CD4-positive, alpha-beta T cell treated with Interleukin-6 at 100 ng/mL for 8 hours (primary cell): ENCODE measurements at regions not wholly inside any gene's neighbourhood (a gene's known extent, or its start where the extent isn't known, plus 50 kb on each side); places are given as distances from the start of the nearest gene placed in this dataset.
"Not testable (repeated sequence)": the region's sequence is repeated elsewhere in the genome, so short reads cannot be mapped to it uniquely, and the experiment has no call there.

Source experiments
- DNase-seq: peaks from one replicate; pipeline ENCODE4 v3.0.0-alpha.2; 2020; ENCODE audit warnings: mixed read lengths, low spot score

DNA sequence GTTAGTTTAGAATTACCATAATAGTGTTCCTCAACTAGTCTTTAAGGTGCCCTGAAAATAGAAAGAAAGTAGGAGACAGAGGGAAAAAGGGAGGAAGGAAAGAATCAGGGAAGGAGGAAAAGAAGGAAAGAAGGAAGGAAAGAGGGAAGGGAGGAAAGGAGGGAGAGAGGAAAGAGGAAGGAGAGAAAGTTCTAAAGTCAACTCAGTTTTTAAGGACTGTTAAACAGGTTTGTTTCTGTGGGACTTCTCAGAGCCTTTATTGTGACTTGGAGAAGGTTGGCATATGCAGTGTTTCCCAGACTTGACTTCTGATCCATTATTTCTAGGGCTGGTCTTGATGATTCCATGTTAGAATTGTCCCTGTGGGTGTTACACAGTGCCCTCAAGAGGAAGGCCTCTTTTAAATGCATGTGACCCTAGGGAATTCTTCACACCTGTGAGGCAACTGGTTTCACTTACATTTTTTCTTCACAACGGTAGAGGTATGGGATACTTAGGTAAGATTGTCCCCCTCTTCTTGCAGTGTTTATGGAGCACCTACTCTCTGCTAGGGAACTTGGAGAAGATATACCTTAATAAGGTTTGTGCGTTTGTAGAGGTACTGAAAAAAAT, 132.7 kb upstream of the GMDS start:
- no peak for DNase-seq

DNA sequence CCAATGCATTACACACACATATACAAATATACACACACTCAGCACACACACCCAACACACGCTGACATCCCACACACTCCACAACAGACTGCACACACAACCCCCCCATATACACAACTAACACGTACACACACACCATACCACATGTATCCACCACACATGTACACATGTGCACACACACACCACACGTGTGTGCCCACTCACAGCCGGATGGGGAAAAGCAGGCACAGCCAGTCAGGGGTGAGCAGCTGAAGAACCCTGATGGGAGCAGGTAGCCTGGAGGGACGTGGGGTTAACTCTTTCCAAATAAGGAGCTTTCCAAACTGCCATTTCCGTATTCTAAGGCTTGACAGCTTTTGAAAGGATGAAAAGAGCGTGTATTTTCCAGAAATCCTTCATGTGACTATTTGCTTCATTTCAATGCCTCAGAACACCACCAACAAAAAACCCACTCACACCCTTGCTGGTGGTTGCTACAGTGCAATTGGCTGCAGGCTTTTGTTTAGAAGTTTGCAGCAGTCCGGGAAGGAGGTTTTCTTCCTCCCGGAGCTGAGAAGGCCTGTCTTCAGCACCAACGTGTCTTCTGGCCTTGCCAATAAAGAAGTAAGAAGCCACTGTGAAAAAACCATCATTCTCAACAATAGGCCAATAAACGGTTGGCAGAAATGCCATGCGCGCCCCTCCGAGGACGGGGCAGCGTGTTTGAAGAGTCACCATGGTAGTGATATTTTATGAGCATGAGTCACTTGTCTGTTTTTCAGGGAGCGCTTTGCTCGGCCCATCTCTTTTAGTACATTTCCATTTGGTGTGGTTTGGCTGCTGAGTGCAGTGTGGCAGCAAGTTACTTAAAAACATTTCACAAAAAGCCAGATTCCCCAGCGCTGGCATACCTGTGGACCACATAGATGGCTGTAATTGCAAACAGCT, 131.3 kb upstream of the GMDS start:
- DNase-seq: no peak

DNA sequence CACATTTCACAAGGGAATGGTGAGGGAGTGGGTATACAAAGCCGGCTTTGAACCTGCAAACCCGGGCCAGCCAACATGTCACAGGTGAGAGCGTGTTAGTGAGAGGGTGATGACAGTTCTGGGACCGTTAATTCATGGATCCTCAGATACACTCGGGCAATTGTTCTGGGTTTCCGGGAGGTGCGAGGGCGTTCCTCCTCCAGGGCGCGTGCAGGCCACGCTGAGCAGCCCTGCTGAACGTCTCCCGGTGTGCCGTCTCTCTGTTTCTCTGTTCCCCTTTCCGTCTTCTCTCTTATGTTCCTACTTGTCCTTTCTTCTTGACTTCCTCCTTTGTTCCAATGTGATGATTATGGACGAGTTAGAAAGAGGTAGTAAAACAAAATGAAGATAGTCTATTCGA, 130.0 kb upstream of the GMDS start:
- DNase-seq: no peak

DNA sequence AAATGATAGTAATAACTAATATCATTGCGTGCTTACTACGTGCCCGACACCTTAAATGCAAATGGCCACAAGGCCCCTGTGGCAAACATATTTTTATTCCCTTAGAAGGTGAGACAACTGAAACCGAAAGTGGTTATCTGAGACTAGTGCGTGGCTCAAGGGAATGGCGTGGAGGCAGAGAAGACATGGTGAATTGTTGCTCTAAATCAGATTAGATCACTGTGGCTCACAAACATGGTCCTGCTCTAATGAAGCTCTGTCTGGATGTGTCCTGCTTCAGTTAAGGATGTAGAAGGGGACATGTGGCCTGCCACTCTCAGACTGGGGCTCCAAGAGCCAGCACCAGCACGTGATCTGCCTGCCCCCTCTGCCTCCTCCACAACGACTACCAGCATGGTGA, 124.2 kb upstream of the GMDS start:
- DNase-seq: no peak

DNA sequence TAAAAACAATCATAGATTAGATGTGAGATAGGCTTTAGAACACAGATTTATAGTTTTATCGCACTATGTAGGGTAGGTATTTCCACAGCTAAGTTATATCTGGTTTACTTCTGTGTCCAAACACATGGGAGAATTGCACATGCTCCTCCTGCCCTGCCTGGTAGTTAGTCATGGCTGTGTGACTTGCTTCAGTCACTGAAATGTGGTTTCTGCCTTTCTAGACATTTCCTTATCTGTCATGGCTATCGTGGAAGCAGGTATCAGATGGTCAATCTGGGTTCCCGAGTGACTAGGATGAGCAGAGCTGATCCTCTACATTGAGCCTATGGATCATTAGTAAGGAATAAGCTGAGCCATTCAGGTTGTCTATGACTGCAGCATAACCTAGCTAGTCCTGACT, 117.8 kb upstream of the GMDS start:
- no peak for DNase-seq

DNA sequence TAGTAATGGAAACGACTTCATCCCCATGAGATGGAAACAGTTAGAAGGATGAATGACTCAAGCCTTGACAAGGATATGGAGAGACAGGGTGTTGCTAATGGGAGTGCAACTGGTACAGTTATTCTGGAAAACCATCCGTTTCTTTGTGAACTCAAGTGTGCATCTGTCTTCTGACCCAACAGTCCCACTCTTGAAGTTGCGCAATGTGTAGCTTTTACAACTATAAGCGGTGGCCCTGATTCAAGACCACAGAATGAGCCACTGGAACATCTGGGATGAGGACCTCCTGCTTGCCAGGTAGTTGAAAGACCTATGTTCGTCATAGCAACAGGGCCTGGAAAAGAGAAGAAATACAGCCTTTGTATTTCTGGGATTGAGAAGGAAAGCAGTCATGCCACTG, 115.8 kb upstream of the GMDS start:
- no peak for DNase-seq

DNA sequence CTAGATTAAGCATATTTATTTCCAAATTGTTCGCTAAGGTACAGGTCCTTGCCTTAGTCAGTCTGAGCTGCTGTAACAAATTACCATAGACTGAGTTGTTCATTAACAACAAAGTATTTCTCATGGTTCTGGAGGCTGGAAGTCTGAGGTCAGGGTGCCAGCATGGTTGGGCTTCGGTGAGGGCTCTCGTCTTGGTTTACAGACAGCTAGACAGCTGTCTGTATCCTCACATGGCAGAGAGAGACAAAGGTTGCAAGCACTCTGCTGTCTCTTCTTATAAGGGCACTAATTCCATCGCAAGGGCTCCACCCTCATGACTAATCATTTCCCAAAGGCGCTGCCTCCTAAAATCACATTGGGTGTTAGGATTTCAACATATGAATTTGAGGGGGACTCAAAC, 115.3 kb upstream of the GMDS start:
- DNase-seq: no peak

DNA sequence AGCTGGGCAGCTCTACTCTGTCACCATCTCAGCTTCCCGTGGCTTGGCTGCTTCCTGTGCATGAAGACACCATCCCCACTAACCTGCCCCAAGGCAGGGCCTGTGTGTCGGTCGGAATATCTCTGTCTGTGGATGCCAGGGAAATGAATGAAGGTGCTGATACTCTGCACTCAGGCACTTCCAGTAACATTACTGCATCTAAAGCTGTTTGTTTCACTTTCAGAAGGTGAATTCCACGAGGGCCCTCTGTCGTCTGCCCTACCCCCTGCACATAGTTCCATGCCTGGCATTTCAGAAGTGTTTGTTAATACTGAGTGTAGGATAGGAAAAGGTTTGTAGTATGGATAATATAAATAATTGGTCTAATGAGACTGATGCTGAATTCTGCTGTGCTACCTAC, 114.7 kb upstream of the GMDS start:
- no peak for DNase-seq

DNA sequence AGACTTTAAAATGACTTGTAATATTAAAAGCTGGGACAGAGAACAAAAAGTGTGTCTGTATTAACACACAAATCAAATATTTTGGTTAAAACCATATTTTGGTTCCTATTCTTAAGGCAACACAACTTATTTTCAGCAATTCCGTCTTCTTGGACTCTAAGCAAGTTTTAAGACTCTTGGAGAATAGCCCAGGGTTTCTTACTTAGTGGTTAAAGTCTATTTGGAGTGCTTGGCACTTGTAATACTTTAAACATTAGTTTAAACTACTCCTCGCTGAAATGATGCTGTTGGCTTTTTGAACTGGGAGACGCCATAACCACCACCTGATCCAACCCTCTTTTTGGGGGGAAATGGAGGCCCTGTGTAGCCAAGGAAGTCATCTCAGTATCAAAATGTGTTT, 109.7 kb upstream of the GMDS start:
- no peak for DNase-seq

DNA sequence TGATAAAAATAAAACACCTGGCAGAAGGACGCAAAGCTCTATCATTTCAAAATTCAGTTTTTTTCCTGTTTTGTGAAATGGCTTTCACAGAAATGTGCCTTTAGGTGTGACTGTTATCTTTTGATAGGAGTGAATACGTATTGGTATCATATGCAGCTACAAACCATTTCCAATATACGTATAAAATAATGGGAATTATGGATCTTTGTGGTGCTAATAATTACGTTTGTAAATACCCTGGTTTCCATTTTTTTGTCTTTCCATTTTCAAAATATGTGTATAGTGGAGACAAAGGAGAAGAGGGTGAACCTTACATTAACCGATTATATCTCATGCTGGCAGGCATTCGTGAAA, 108.7 kb upstream of the GMDS start:
- no peak for DNase-seq

DNA sequence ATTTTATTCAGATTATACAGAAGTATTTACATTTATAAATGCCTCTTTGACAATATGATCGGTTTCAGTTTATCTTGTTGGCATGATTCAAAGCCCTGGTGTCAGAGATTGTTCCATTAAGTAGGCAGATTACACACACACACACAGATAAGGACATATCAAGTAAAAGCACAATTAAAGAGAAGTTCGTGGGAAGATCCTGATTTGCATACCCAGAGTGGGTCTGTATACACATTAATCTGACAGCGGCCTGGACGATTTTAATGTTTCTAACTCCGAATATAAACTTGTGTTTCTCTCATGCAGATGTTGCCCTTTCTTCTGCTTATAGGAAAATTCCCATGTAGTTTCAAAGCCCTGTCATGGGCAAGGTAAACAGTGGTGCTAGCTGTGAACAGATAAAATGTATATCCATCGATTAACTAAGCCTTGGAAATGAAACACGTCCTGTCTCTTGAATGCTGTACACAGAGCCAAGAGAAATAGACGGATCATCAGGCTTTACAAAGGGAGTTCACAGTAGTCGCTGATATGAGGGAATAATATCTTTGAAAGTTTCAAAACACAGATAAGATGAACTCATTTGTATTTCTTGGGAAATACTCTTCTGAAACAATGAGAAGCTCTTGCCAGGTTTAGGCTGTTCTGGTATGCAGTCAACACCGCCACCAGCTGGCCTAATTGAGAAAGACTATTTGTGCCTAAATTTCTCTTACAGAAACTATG, 108.2 kb upstream of the GMDS start:
- DNase-seq: peak; percentile 6

DNA sequence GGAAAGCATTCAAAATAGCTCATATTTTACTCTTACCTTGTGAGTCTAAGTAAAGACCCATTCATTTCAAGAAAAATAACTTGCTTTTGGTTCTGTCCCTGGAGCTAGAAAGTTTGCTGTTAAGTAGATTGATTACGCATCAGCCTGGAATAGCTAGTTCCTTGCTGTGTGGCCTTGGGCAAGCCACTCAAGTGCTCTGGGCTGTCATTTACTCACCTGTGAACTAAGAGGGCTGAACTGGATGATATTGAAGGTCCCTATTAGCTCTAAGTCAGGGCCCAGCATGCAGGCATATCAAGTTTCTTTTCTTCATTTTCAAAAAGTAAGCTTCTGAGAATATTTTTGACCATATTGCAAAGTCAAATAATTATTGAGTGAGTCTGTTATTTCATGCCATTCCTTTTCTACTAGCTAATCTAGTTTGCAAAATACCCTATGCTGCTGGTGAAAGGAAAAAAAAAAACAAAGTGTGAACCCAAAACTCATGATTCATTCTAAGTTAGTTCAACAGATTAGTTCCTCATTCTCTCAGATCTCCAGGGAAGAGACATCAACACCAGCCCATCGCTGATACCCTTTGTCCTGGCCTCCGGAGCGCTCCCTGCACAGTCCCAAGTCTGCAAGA, 106.5 kb upstream of the GMDS start:
- DNase-seq: no peak

DNA sequence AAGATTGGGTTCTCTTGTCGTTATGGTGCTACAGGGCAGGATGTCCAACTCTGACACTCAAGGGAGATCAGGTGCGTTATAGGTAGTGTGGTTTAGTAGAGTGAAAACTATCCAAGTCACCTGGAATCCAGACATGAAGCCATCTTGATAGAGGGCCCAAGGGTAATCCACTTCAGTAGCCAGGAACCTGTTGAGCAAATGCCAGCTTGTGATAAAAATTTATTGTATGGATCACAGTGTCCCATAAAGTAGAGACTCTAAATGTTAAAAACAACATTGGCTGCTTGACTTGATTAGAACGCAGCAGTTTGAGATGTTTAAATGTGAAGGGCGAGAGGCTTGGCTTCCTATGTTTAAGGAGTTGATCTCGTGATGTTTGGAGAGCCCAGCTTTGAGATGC, 105.7 kb upstream of the GMDS start:
- no peak for DNase-seq

DNA sequence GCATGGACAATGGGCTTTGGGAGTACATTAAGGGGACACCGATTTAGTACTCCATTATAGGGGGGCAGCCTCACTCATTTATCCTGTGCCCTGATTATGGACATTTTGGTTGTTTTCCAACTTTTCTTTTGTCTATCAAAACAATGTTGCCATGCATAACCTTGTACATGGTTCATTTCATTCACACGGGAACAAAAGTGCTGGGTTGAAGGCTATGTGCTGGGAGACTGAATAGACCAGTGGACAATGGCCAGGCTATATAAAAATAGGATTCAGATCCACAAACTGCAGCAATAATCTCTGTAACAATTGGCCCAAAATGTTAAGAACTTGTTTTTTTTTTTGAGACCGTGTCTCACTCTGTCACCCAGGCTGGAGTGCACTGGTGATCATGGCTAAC, 100.7 kb upstream of the GMDS start:
- DNase-seq: no peak

DNA sequence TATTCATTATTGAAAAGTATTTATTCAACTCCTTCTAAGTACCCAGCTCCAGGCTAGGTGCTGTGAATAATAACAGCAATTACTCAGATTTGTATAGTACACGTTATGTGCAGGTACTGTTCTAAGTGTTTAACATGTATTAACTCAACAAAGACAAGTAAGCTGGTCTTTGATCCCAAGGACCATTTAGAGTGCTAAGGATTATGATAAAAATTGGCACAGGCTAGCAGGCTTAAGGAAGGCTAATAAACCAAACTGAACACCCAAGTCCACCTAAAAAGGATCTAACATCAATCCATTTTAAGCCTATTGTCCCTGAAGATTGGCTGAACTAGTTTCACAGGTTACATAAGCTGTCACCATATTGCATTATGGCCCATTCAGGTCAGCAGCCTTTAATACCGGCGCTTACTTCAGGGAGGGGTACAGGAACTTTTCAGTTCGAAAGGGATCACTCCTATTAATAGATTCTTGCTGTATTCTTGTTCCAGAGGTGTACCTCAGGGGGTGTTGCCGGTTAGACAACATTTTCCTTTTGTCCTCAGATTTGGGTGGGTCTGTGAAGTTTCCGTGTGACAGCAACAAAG, 99.0 kb upstream of the GMDS start:
- no peak for DNase-seq

DNA sequence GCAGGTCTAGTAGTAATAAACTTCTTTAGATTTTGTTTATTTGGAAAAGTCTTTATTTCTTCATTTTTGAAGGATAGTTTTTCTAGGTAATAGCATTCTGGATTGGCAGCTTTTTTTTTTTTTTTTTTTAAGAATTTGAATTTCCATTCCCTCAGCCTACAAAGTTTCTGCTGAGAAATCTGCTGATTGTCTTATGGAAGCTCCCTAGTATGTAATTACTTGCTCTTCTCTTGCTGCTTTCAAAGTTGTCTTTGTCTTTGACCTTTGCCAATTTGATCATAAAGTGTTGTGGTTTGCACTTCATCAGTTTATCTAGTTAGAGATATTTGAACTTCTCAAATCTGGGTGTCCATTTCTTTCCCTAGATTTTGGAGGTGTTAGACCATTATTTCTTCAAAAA, 82.2 kb upstream of the GMDS start:
- no peak for DNase-seq

DNA sequence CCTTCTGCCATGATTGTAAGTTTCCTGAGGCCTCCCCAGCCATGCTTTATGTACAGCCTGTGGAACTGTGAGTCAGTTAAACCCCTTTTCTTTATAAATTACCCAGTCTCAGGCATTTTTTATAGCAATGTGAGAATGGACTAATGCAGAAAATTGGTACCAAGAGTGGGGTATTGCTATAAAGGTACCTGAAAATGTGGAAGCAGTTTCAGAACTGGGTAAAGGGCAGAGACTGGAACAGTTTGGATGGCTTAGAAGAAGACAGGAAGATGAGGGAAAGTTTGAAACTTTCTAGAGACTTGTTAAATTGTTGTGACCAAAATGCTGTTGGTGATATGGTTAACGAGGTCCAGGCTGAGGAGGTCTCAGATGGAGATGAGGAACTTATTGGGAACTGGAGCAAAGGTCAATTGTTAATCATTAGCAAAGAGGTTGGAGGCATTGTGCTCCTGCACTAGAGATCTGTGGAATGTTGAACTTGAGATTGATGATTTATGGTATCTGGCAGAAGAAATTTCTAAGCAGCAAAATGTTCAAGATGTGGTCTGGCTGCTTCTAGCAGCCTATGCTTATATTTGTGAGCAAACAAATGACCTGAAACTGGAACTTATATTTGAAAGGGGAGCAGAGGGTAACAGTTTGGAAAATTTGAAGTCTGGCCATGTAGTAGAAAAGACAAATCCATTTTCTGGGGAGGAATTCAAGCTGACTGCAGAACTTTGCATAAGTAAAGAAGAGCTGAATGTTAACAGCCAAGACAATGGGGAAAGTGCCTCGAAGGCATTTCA, 79.0 kb upstream of the GMDS start:
- no peak for DNase-seq

DNA sequence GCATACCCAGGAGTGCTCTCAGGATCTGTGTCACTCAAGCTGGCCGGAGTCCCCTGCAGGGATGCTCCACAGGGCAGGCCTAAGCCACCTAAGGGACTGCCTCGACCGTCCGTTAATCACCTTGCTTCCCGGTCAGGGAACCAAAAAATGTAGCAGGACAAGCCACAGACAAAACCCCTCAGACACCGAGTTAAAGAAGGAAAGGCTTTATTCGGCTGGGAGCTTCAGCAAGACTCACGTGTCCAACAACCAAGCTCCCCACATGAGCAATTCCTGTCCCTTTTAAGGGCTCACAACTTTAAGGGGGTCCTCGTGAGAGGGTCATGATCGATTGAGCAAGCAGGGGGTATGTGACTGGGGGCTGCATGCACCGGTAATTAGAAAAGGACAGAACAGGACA, 72.1 kb upstream of the GMDS start:
- not testable (repeated sequence) for DNase-seq

DNA sequence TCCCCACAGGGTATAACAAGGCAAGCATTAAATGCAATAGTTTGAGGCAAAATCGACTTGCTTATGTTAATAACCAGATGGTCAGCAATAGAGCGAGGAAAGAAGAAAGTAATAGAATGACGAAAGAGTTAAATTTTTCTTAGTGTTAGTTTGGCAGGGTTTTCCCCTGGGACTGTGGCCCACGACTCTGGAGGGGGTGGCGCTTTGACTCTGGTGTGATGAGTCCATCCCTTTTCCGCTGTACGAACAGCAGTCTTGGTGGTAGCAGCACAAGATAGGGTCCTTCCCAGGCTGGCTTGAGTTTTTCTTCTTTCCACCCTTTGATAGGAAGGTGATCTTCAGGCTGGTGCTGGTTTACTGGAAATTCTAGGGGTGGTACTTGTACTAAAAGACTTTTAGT, 69.2 kb upstream of the GMDS start:
- no peak for DNase-seq

DNA sequence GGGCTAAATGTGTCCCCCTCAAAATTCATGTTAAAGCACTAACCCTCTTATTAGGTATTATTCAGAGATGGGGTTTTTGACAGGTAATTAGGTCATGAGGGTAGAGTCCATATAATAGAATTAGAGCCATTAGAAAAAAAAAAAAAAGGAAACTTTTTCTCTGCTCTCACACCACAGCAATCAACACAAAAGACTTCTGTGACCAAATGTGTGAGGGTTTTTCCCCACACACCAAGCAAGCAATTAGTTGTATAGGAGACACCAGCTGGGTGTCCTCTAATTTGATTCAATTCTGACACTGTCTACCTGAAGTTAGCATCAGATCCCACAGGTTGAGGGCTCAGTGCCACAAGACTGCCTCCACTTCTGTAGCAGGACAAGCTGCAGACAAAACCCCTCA, 64.6 kb upstream of the GMDS start:
- no peak for DNase-seq

DNA sequence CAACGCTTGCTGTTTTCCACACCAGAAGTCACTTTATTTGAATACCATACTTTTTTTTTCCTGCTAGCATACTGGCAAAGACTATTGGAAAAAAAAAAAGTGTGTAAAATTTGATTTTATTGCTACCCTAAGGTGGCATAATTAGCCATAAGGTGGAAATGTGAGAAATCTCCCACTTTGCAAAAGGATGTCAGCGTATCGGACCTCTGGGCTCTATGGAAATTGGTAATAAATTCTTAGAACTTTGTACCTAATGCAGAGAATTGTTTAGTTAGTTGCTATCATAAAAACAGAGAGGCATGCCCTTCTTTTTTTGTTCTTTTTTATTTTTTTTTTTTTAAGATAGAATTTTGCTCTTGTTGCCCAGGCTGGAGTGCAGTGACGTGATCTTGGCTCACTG, 63.7 kb upstream of the GMDS start:
- no peak for DNase-seq

DNA sequence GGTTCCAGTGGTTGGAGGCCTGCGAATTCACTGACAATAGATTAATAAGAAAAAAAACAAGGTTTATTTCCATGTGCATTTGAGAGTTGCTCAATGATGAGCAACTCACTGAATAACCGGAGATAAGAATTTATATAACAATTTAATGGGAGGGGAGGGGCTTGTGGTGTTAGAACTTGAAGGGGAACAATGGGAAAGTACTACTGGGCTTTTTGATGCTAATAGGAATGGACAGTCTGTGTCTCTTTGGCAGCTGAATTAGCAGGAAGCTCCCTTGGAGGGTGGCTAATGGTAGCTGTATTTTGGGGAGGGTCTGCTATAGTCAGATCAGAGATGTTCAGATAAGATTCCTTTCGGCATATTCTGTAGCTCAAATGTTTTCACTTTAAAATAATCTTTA, 62.4 kb upstream of the GMDS start:
- no peak for DNase-seq
